ENCODE measurements at regions not wholly inside any gene's neighbourhood (a gene's known extent, or its start where the extent isn't known, plus 50 kb on each side); places are given as distances from the start of the nearest gene placed in this dataset.

GRCh38 chr6:41416501-41416837 is 81.1 kb downstream of the NCR2 start:
- TF ChIP-seq CTCF (IDR thresholded peaks at IDR 0.05) = no peak
- no peak for TF ChIP-seq POLR2A (IDR thresholded peaks at IDR 0.05)
- no peak for TF ChIP-seq POLR2AphosphoS5 (IDR thresholded peaks at IDR 0.05)
